ENCODE measurements at regions not wholly inside any gene's neighbourhood (a gene's known extent, or its start where the extent isn't known, plus 50 kb on each side); places are given as distances from the start of the nearest gene placed in this dataset.
A peak's percentile ranks its signal among the peaks of the same experiment; 100 is the strongest.
"Not testable (repeated sequence)": the region's sequence is repeated elsewhere in the genome, so short reads cannot be mapped to it uniquely, and the experiment has no call there.

- no peak for DNase-seq
Observed at GRCh38 chr1:228945885-228946284, 210.6 kb downstream of the RHOU start.

GRCh38 chr1:228949617-228950016 is 214.3 kb downstream of the RHOU start:
- DNase-seq: not testable (repeated sequence)

DNA sequence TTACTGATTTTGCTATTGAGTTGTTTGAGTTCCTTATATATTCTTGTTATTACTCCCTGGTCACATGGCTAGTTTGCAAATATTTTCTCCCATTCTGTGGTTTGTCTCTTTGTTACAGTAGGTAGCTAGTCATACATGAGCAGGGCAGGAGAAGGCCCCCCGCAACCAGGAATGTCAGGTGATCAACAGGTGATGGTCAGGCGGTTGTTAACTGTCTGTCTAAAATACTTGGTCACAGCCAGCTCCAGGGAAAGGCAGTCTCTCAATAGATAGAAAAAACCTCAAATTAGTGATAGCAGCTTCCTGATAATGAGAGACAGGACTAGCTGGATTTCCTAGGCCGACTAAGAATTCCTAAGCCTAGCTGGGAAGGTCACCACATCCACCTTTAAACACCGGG is 217.9 kb downstream of the RHOU start:
- DNase-seq: no peak

GRCh38 chr1:228953808-228954207 is 218.5 kb downstream of the RHOU start:
- DNase-seq: not testable (repeated sequence)

- peak; percentile 40 for DNase-seq
Observed at GRCh38 chr1:228955691-228956090, 220.4 kb downstream of the RHOU start.

DNA sequence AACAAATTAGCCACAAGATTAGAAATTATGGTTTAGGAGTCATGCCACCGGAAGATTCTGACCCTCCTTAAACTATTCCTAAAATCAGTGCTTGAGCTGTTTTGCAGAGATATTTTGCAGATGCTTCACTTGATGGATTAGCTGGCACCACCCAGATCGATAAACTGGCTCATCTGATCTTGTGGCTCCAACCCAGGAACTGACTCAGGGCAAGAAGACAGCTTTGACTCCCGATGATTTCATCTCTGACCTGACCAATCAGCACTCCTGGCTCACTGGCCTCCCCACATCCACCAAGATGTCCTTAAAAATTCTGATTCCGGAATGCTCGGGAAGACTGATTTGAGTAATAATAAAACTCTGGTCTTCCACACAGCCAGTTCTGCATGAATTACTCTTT is 221.6 kb downstream of the RHOU start:
- DNase-seq: no peak

- no peak for DNase-seq
Observed at GRCh38 chr1:228957535-228957934, 222.3 kb downstream of the RHOU start.

DNA sequence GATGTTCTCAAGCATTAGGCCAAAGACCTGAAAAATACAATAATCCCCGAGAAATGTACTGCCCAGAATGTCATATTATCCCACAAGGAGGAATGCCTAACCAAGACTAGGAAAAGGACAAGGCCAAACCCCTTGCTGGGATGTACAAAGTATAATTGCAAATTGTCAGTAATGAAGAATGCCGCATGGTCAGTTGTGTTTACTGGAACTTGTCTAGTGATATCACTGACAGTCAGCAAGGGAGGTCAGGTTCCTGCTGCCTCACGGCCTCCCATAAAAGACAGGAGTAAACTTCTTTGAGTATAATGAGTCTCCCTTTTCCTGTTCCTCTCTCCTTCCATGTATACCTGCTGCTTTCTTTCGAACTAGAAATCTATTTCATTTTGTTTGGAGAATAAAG is 222.8 kb downstream of the RHOU start:
- no peak for DNase-seq

DNA sequence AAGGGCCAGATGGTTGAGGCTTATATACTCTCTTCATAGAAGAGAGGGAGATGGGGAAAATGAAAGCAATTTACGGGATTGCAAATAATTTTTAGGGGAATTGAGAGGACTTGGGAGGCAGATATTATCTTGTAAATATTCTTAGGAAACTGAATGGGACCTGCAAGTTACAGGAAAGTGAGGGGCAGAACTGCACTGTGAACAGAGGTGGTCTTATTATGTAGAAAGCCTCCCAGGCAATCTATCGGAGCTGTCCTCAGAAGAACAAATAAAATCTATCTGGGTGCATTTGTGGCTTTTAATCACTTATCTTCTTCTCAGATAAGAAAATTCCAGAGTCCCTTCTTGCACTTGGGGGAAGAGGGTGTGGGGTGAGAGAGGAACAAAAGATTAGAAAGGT is 223.5 kb downstream of the RHOU start:
- no peak for DNase-seq

- DNase-seq: no peak
Observed at GRCh38 chr1:228960705-228961104, 225.4 kb downstream of the RHOU start.

DNA sequence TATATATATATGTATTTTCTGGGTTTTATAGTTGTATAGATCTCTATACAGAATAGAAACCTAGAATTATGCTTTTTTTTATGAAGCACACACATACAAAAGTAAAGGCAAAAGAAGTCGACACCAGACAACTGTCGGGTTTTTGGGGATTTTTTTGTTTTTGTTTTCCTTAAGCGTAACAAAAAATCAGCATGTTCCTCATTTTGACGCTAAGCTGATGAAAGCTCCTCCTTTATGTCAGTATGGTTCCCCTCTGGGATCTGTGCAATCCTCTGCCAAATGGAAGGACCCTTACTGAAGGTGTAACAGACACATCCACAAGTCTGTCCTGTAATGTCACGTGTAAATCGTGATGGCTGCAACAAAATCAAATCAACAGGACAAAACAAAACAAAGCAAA is 226.2 kb downstream of the RHOU start:
- no peak for DNase-seq

- no peak for DNase-seq
Observed at GRCh38 chr1:228963795-228964177, 228.5 kb downstream of the RHOU start.

DNA sequence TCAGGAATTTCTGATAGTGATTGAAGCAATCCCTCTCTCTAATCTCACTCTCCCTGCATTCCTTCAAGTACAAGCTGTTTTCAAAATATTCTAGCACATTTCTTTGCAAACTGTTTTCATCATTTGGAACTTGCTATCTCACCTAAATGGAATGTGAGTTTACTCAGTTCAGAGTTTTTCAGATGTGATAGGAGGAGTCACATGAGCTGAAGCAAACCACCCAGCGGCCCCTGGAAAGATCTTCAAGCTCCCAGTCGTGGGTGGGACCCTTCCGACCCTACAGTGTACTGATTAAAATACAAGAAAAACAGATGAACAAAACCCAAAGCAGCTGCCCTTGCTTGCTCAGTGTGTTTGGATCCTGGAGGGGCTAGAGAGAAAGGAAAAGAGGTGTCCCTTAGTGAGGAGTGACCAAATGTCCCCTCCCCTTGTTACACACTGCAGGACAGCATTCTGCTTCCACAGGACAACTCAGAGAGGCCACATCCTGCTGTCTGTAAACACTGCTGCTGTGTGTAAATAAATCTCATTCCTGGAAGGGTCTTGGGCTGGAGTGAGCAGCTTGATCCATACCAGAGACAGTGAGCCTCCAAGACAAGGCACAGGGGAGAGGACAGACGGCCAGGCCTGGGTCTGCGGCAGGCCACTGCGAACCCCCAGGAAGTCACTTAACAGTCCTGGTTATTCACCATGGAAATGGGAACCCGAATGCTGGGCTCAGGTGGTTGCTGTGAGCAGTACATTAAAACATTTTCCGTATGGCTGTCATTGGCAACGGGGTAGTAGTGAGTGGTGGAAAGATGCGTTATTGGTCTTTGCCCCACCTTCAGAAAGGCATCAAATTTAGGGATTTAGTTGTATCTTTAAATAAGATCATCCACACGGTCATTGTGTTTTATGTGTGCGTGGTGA is 229.2 kb downstream of the RHOU start:
- peak; percentile 94 for DNase-seq

DNA sequence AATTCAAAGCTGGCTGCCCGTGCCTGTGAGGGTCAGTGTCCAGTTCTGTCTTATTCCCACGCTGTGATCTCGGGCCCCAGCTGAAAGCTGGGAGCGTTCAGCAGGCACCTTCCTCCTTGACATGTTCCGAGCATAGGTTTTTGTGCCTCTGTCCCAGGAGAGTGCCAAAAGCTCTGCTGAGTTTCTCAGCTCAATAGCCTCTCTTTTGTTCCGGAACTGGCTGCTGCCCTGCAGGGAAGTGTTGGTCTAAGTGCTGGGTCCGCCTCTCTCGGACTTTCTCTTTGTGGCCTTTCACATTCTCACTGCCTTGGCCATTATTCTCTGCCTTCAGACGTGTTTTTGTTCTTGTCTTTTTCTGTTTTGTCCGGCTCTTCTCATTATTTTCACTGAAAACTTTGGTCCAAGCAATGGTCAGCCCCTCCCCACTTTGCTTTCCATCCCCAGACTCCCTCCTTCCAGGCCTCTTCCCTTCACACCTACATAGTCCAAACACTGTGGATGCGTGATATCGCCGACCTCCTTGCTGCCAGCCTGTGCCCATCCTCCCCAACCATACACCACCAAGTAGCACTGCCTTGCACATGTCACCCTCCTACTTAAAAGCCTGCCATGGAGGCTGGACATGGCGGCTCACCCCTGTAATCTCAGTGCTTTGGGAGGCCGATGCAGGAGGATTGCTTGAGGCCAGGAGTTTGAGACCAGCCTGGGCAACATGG is 233.8 kb downstream of the RHOU start:
- no peak for DNase-seq

- no peak for DNase-seq
Observed at GRCh38 chr1:228969953-228970800, 234.9 kb downstream of the RHOU start.

DNA sequence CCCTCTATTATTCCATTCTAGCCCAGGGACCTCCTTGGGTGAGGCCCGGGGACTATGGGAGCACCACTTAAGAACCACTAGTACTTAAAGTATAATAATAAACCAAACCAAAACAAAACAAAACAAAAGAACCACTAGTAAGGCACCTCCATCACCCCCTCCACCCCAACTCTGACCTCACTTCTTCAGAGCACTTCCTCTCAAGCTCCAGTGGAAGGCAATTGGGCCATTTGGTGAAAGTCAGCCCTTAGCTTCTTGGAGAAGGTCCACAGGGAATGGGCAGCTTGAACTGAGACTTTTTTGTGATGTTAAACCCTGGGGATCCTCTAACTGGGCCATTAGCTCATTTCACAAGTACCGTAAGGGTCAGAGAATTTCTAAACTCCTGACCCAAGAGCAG is 237.3 kb downstream of the RHOU start:
- no peak for DNase-seq

- no peak for DNase-seq
Observed at GRCh38 chr1:228974273-228974672, 239.0 kb downstream of the RHOU start.

GRCh38 chr1:228975238-228975907 is 240.1 kb downstream of the RHOU start:
- no peak for DNase-seq

GRCh38 chr1:228976316-228976715 is 241.0 kb downstream of the RHOU start:
- no peak for DNase-seq

GRCh38 chr1:228977307-228977706 is 242.0 kb downstream of the RHOU start:
- DNase-seq: no peak

GRCh38 chr1:228977741-228978140 is 242.5 kb downstream of the RHOU start:
- no peak for DNase-seq

- no peak for DNase-seq
Observed at GRCh38 chr1:228978484-228979324, 243.4 kb downstream of the RHOU start.

Measured in fibroblast of skin of right quadriceps (primary cell).